ENCODE measurements at regions not wholly inside any gene's neighbourhood (a gene's known extent, or its start where the extent isn't known, plus 50 kb on each side); places are given as distances from the start of the nearest gene placed in this dataset.

- TF ChIP-seq CHD7 (IDR thresholded peaks at IDR 0.05; ENCODE audit: insufficient replicate concordance, low read length) (no peak), NRF1 (IDR thresholded peaks at IDR 0.05; ENCODE audit: low read depth, low read length) (no peak)
Measured at GRCh38 chr9:88930716-88931115, 60.6 kb upstream of the S1PR3 start (continued).

Measured in H1 (cell line).